Ovary (tissue), 7 donors: ENCODE measurements at regions not wholly inside any gene's neighbourhood (a gene's known extent, or its start where the extent isn't known, plus 50 kb on each side); places are given as distances from the start of the nearest gene placed in this dataset.

Experiments
- DNase-seq, 5 donors: peaks; one replicate each; pipeline ENCODE4 v3.0.0-alpha.2; 2019 to 2020
- H3K27ac ChIP-seq, 2 donors: fragments of 200-600 bp; one replicate each; pipeline versions ENCODE4 v1.5.1 to v1.8.0; 2019 to 2022
- H3K27me3 ChIP-seq: fragments of 200-600 bp; one replicate; pipeline ENCODE4 v1.8.0; 2022
- H3K36me3 ChIP-seq: fragments of 200-600 bp; sonication (generic); one replicate; pipeline ENCODE4 v1.5.1; 2019
- H3K4me1 ChIP-seq: one replicate; pipeline ENCODE4 v1.8.1; 2013; ENCODE audit warnings: mild to moderate bottlenecking, moderate library complexity; ENCODE audit not compliant: insufficient read depth
- H3K4me3 ChIP-seq: fragments of 200-600 bp; sonication (generic); one replicate; pipeline ENCODE4 v1.5.1; 2017
- H3K9me3 ChIP-seq, 2 donors: fragments of 200-600 bp in 1 of 2; sonication (generic) in 1 of 2; one replicate each; pipeline versions ENCODE4 v1.5.1 to v1.8.1; 2013 to 2019; ENCODE audit warnings: mild to moderate bottlenecking in 1 of 2, moderate library complexity in 1 of 2
- EP300 ChIP-seq: sonication (generic); formaldehyde crosslinking; IDR thresholded peaks from one replicate; pipeline ENCODE4 v1.6.1; 2017; ENCODE audit warnings: antibody characterized with exemption
- POLR2A ChIP-seq: fragments of 450-650 bp; IDR thresholded peaks from one replicate; pipeline ENCODE4 v1.6.1; 2017; ENCODE audit warnings: antibody characterized with exemption, mild to moderate bottlenecking, moderate library complexity
- WGBS, 3 donors: extraction: QIAGEN DNeasy Blood & Tissue Kit in 1 of 3; methylation state at CpG; one replicate each; pipeline versions ENCODE4 v1.1.5 to v1.1.7; 2013 to 2017; 5-methylcytosine and 5-hydroxymethylcytosine counted together
- intact Hi-C, 4 donors: fragments of 100-400 bp; cut with DNase I; formaldehyde crosslinking; loops; one replicate each; pipeline versions ENCODE4 v1.11.0 to v1.15.1; 2022 to 2023
- TF ChIP-seq, protein P1 (sequence below), 3 donors: fragments of 450-650 bp in 2 of 3; fragments of 200-600 bp in 1 of 3; IDR thresholded peaks; one replicate each; pipeline versions ENCODE4 v1.5.1 to v1.8.0; 2016 to 2022; ENCODE audit warnings: antibody characterized with exemption in 3 of 3, mild to moderate bottlenecking in 1 of 3
- donor health status: DM: no; HTN: no; CAD: no; lungs with moderate emphysema.
- donor health status: DM: no; HTN: no; CAD: no.
- donor health status: Bipolar disorder and iron deficiency.
- donor health status: DM: no; HTN: no; CAD: no.
- donor health status: DM: yes; HTN: yes; CAD: no.

DNA sequence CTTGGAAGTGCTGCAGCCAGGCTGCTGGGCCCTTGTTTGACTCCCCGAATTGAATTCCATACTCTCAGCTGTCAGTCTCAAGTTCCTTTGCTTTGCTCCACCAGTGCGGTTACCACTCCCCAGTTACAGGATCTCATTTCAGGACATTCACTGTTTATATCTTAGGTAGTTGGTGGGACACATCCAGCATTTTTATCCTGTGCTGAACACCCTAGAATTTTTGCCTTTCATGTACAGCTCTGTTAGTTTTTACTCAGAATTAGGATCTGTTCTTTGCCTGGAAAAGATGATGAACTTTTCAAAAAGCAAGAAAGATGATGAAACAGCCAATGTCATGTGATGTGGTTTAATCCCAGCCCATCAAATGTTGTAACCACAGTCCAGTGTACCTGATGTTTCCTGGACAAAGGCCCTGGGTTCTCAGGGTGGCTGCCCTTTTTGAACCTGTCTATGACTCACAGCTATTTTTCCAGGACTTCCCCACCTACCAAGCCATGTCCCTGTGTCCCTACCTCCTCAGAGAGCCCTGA lies 149.7 kb downstream of the NOC3L start:
- Histone ChIP-seq H3K4me1 (peaks cover 14% of the 10 kb centered on the region), H3K4me3 (no peak overlapping the region), H3K27me3 (no peaks in the 10 kb centered on the region), H3K27ac (no peak overlapping the region), H3K9me3 (no peaks in the 10 kb centered on the region), H3K36me3 (no peaks in the 10 kb centered on the region)
- peak in 2 of 5 donors; percentile 19 to 53 for DNase-seq
- TF ChIP-seq POLR2A (no peak), EP300 (no peak)
- TF ChIP-seq, protein P1, sequence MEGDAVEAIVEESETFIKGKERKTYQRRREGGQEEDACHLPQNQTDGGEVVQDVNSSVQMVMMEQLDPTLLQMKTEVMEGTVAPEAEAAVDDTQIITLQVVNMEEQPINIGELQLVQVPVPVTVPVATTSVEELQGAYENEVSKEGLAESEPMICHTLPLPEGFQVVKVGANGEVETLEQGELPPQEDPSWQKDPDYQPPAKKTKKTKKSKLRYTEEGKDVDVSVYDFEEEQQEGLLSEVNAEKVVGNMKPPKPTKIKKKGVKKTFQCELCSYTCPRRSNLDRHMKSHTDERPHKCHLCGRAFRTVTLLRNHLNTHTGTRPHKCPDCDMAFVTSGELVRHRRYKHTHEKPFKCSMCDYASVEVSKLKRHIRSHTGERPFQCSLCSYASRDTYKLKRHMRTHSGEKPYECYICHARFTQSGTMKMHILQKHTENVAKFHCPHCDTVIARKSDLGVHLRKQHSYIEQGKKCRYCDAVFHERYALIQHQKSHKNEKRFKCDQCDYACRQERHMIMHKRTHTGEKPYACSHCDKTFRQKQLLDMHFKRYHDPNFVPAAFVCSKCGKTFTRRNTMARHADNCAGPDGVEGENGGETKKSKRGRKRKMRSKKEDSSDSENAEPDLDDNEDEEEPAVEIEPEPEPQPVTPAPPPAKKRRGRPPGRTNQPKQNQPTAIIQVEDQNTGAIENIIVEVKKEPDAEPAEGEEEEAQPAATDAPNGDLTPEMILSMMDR (IDR thresholded peaks at IDR 0.05): no peak
- whole genome bisulfite sequencing, 3 donors: 91 to 95% (median 93%) methylated on average over 2 of the region's 2 CpGs
- intact Hi-C loops: loop anchor here in 1 of 4 donors (5.0 kb wide), 1 partner anchor 126 kb away; no protein-coding TSS in a partner anchor

DNA sequence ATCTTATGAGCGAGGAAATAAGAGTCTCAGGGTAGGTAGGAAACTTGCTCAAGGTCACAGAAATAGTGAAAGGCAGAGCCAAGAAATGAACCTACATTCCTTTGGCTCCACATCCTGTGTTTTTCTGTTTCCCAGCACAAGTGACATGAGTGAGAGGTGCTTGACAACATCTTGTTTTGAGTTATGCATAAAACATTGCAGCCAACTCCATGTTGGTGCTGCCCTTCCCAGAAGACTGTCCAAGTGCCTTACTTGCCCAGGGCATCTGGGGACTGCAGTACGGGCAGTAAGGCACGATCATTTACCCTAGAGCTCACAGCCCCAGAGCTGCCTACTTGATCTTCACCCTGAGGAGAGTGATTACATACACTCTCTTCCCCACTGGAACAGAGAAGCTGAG lies 148.8 kb downstream of the NOC3L start:
- TF ChIP-seq, protein P1 (IDR thresholded peaks at IDR 0.05): no peak
- TF ChIP-seq EP300 (no peak), POLR2A (no peak)
- peaks cover 12% of the 10 kb centered on the region for H3K4me1 ChIP-seq

DNA sequence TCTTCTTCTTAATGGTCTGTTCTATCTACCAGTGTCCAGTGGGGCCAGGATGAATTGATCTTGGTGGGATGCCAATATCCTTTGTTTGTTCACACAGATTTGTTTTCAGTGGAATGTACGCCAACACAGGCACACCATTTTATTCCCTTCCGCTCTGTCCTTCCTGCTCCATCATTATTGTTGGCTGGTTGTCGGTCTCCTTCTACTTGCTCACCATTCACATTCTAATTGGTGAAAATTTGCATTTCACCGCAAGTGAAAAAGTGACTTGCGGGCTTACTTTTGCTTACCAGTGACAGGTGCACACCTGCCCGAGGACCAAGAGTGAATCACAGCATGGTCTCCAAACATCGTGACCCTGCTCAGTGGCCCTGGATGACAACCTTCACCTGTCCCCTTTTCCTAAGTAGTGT lies 148.3 kb downstream of the NOC3L start:
- WGBS, 3 donors: 88 to 100% (median 93%) methylated on average over 7 of the region's 7 CpGs

More for the DNA sequence above, 148.8 kb downstream of the NOC3L start:
- Histone ChIP-seq H3K27ac (no peak overlapping the region), H3K4me3 (no peak overlapping the region), H3K27me3 (no peaks in the 10 kb centered on the region), H3K36me3 (no peaks in the 10 kb centered on the region), H3K9me3 (no peaks in the 10 kb centered on the region)
- 43 to 59% (median 50%) methylated on average over 3 of the region's 3 CpGs for WGBS, 3 donors
- no peak for DNase-seq
- intact Hi-C loops: loop anchor here in 1 of 4 donors (5.0 kb wide), 1 partner anchor 127 kb away; no protein-coding TSS in a partner anchor

DNA sequence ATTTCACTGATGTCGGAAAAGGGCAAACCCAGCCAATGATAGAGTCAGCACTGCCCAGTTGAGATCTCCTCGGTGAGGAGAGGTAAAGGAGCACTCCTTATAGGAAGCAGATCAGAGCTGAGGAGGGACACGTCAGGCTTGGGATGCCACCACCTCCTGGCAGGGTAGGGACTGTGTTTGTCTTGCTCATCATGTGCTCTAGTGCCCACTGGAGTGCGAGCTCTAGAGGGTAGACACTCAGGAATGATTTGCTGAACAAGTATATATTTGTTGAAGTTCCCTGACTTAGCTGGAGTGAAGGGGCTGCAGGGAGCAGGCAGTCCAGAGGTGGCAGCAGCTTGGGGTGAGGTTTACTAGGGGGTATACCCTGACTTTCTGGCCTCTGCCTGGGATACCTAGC lies 146.5 kb downstream of the NOC3L start:
- H3K4me1 ChIP-seq: peaks cover 5% of the 10 kb centered on the region
- DNase-seq: no peak
- H3K27ac ChIP-seq: no peak overlapping the region
- no peak for TF ChIP-seq EP300
- no peak for TF ChIP-seq POLR2A
- TF ChIP-seq, protein P1 (IDR thresholded peaks at IDR 0.05): no peak
- no peak overlapping the region for H3K4me3 ChIP-seq
- intact Hi-C loops: no loop called here
- WGBS, 3 donors: 94 to 96% (median 96%) methylated on average over 4 of the region's 4 CpGs
- H3K27me3 ChIP-seq: no peaks in the 10 kb centered on the region
- no peaks in the 10 kb centered on the region for H3K9me3 ChIP-seq
- H3K36me3 ChIP-seq: no peaks in the 10 kb centered on the region

More for the DNA sequence above, 148.3 kb downstream of the NOC3L start:
- TF ChIP-seq, protein P1 (IDR thresholded peaks at IDR 0.05): no peak
- TF ChIP-seq POLR2A (no peak), EP300 (no peak)
- Histone ChIP-seq H3K9me3 (no peaks in the 10 kb centered on the region), H3K36me3 (no peaks in the 10 kb centered on the region), H3K27ac (no peak overlapping the region), H3K4me1 (peaks cover 12% of the 10 kb centered on the region), H3K4me3 (no peak overlapping the region), H3K27me3 (no peaks in the 10 kb centered on the region)
- no peak for DNase-seq
- intact Hi-C loops: loop anchor here in 1 of 4 donors (5.0 kb wide), 1 partner anchor 127 kb away; no protein-coding TSS in a partner anchor
